Neuronal stem cell (in vitro differentiated cells): ENCODE measurements at regions not wholly inside any gene's neighbourhood (a gene's known extent, or its start where the extent isn't known, plus 50 kb on each side); places are given as distances from the start of the nearest gene placed in this dataset.
"Not testable (repeated sequence)": the region's sequence is repeated elsewhere in the genome, so short reads cannot be mapped to it uniquely, and the experiment has no call there.

ENCODE experiments used
- DNase-seq: peaks from one replicate; pipeline ENCODE4 v3.0.0-alpha.2; 2013; ENCODE audit warnings: low spot score
- H2AFZ ChIP-seq: one replicate; pipeline ENCODE4 v1.6.1; 2013; ENCODE audit warnings: mild to moderate bottlenecking, low read length, inconsistent platforms
- H2AK5ac ChIP-seq: 2 replicates; pipeline ENCODE4 v1.6.1; 2013; ENCODE audit warnings: low read depth, mild to moderate bottlenecking, inconsistent platforms, low read length, moderate library complexity, mixed read lengths
- H2BK120ac ChIP-seq: 2 replicates; pipeline ENCODE4 v1.6.1; 2013; ENCODE audit warnings: low read depth, mild to moderate bottlenecking, inconsistent platforms, low read length, moderate library complexity, mixed read lengths
- H2BK12ac ChIP-seq: one replicate; pipeline ENCODE4 v1.6.1; 2013; ENCODE audit warnings: low read length, inconsistent platforms
- H2BK15ac ChIP-seq: 2 replicates; pipeline ENCODE4 v1.6.1; 2013; ENCODE audit warnings: mild to moderate bottlenecking, low read length, inconsistent platforms, mixed read lengths
- H2BK5ac ChIP-seq: one replicate; pipeline ENCODE4 v1.6.1; 2013; ENCODE audit warnings: inconsistent platforms, mild to moderate bottlenecking, low read length, moderate library complexity
- H3K14ac ChIP-seq: one replicate; pipeline ENCODE4 v1.6.1; 2013; ENCODE audit warnings: low read length, inconsistent platforms
- H3K18ac ChIP-seq: 2 replicates; pipeline ENCODE4 v1.6.1; 2013; ENCODE audit warnings: low read length, inconsistent platforms
- H3K23ac ChIP-seq: 2 replicates; pipeline ENCODE4 v1.6.1; 2013; ENCODE audit warnings: low read depth, mild to moderate bottlenecking, mixed read lengths, low read length, inconsistent platforms; ENCODE audit not compliant: poor library complexity
- H3K27ac ChIP-seq: replicated peaks from 3 replicates; pipeline ENCODE4 v1.5.1; 2013; ENCODE audit warnings: low read length, inconsistent platforms
- H3K27me3 ChIP-seq, 3 experiments: 2 replicates each; pipeline ENCODE4 v1.6.1; 2013; ENCODE audit warnings: low read length in 3 of 3, mild to moderate bottlenecking in 2 of 3, inconsistent platforms in 1 of 3, low read depth in 1 of 3, mixed read lengths in 1 of 3, moderate library complexity in 1 of 3; ENCODE audit not compliant: control insufficient read depth in 3 of 3, insufficient read depth in 3 of 3
- H3K36me3 ChIP-seq, 2 donors: replicated peaks in 1 of 2; 2 replicates each; pipeline ENCODE4 v1.6.1; 2013; ENCODE audit warnings: low read length in 2 of 2; ENCODE audit not compliant: control insufficient read depth in 2 of 2, insufficient read depth in 2 of 2
- H3K4ac ChIP-seq: 2 replicates; pipeline ENCODE4 v1.6.1; 2013; ENCODE audit warnings: inconsistent platforms, mild to moderate bottlenecking, low read length, moderate library complexity
- H3K4me1 ChIP-seq, 2 donors: 1 replicate in 1 of 2; 2 replicates in 1 of 2; pipeline ENCODE4 v1.6.1; 2013; ENCODE audit warnings: low read length in 2 of 2, low read depth in 1 of 2; ENCODE audit not compliant: control insufficient read depth in 2 of 2, insufficient read depth in 1 of 2
- H3K4me2 ChIP-seq: one replicate; pipeline ENCODE4 v1.6.1; 2013; ENCODE audit warnings: mild to moderate bottlenecking, low read length, inconsistent platforms; ENCODE audit not compliant: insufficient read depth, poor library complexity, severe bottlenecking
- H3K4me3 ChIP-seq, 2 donors: 2 replicates each; pipeline ENCODE4 v1.5.1; 2013; ENCODE audit warnings: low read length in 2 of 2, mild to moderate bottlenecking in 2 of 2, inconsistent platforms in 1 of 2, moderate library complexity in 1 of 2
- H3K79me1 ChIP-seq: one replicate; pipeline ENCODE4 v1.6.1; 2013; ENCODE audit warnings: low read depth, mild to moderate bottlenecking, inconsistent platforms, low read length, moderate library complexity
- H3K9ac ChIP-seq: one replicate; pipeline ENCODE4 v1.6.1; 2013; ENCODE audit warnings: mild to moderate bottlenecking, low read depth, low read length, inconsistent platforms; ENCODE audit not compliant: poor library complexity
- H3K9me3 ChIP-seq, 2 donors: replicated peaks in 1 of 2; 2 replicates each; pipeline versions ENCODE3 to v1.6.1; 2013; ENCODE audit warnings: low read length in 2 of 2, mild to moderate bottlenecking in 2 of 2, inconsistent platforms in 1 of 2, low read depth in 1 of 2, mixed read lengths in 1 of 2, moderate library complexity in 1 of 2; ENCODE audit not compliant: control insufficient read depth in 2 of 2, insufficient read depth in 1 of 2
- H4K8ac ChIP-seq: one replicate; pipeline ENCODE4 v1.6.1; 2013; ENCODE audit warnings: low read depth, mild to moderate bottlenecking, inconsistent platforms, low read length, moderate library complexity
- H4K91ac ChIP-seq: one replicate; pipeline ENCODE4 v1.6.1; 2013; ENCODE audit warnings: low read length, low read depth, mild to moderate bottlenecking, inconsistent platforms; ENCODE audit not compliant: poor library complexity
- WGBS, 2 donors: extraction: QIAGEN DNeasy Blood & Tissue Kit; methylation state at CpG; one replicate each; pipeline ENCODE4 v1.1.7; 2013; ENCODE audit warnings: missing lambda C conversion rate in 2 of 2, mixed read lengths in 1 of 2; ENCODE audit not compliant: insufficient read length in 2 of 2, insufficient replicate concordance in 1 of 2; ENCODE audit errors: extremely low coverage in 2 of 2; 5-methylcytosine and 5-hydroxymethylcytosine counted together

GRCh38 chr7:119256446-119257131 is 1016.4 kb upstream of the KCND2 start:
- Histone ChIP-seq H3K36me3 (no peaks in the 10 kb centered on the region), H3K4me1 (no peaks in the 10 kb centered on the region), H3K4me2 (no peak overlapping the region), H3K9me3 (peaks cover 0 to 2% of the 10 kb centered on the region in 2 donors), H4K91ac (no peak overlapping the region), H3K27ac (no peak overlapping the region), H2AFZ (no peak overlapping the region), H3K9ac (no peak overlapping the region), H3K23ac (no peak overlapping the region), H3K4ac (no peak overlapping the region), H2BK5ac (no peak overlapping the region), H2AK5ac (no peak overlapping the region), H2BK120ac (no peak overlapping the region), H2BK15ac (no peak overlapping the region), H3K27me3 (no peaks in the 10 kb centered on the region), H3K79me1 (no peaks in the 10 kb centered on the region), H4K8ac (no peak overlapping the region), H2BK12ac (no peak overlapping the region), H3K4me3 (no peak overlapping the region), H3K18ac (no peak overlapping the region), H3K14ac (no peak overlapping the region)
- no CpG with 5 or more reads among the region's 3 CpGs for WGBS, 2 donors
- no peak for DNase-seq

GRCh38 chr7:119266790-119267189 is 1006.2 kb upstream of the KCND2 start:
- WGBS, 2 donors, result no CpG with 5 or more reads among the region's 2 CpGs
- H3K14ac ChIP-seq, DNase-seq, H2BK5ac ChIP-seq, H3K18ac ChIP-seq, H3K4me2 ChIP-seq, H3K9ac ChIP-seq, H3K4me1 ChIP-seq, H4K8ac ChIP-seq, H3K23ac ChIP-seq, H3K9me3 ChIP-seq, H2BK15ac ChIP-seq, H3K27me3 ChIP-seq, H2AK5ac ChIP-seq, H2AFZ ChIP-seq, H3K27ac ChIP-seq, H4K91ac ChIP-seq, H3K4ac ChIP-seq, H3K79me1 ChIP-seq, H2BK12ac ChIP-seq, H3K4me3 ChIP-seq, H3K36me3 ChIP-seq, H2BK120ac ChIP-seq: not testable (repeated sequence)

- Histone ChIP-seq H3K14ac (no peak overlapping the region), H3K27ac (no peak overlapping the region), H3K36me3 (no peaks in the 10 kb centered on the region), H3K23ac (no peak overlapping the region), H4K8ac (no peak overlapping the region), H3K9me3 (no peaks in the 10 kb centered on the region), H2AK5ac (no peak overlapping the region), H2BK15ac (no peak overlapping the region), H3K27me3 (no peaks in the 10 kb centered on the region), H4K91ac (no peak overlapping the region), H2BK5ac (no peak overlapping the region), H3K79me1 (no peaks in the 10 kb centered on the region), H3K9ac (no peak overlapping the region), H2BK12ac (no peak overlapping the region), H3K4ac (no peak overlapping the region), H2BK120ac (no peak overlapping the region), H3K4me3 (no peak overlapping the region), H3K4me1 (no peaks in the 10 kb centered on the region), H3K4me2 (no peak overlapping the region), H3K18ac (peak overlapping the region; percentile 11), H2AFZ (peak overlapping the region; percentile 59)
- peak; percentile 55 for DNase-seq
- WGBS, 2 donors, result no CpG with 5 or more reads among the region's 7 CpGs
These were observed 1002.9 kb upstream of the KCND2 start for GRCh38 chr7:119270045-119270464.

- no peak overlapping the region for H3K4me2 ChIP-seq
- H3K79me1 ChIP-seq, result no peaks in the 10 kb centered on the region
- H3K9me3 ChIP-seq, result no peaks in the 10 kb centered on the region
- no peak overlapping the region for H3K14ac ChIP-seq
- no peak overlapping the region for H2BK15ac ChIP-seq
- peak overlapping the region; percentile 59 for H2AFZ ChIP-seq
- no peak overlapping the region for H2BK120ac ChIP-seq
- H2BK12ac ChIP-seq, result no peak overlapping the region
- H3K4me3 ChIP-seq, result no peak overlapping the region
- no peaks in the 10 kb centered on the region for H3K27me3 ChIP-seq
- no peak for DNase-seq
- no peak overlapping the region for H4K8ac ChIP-seq
- no CpG with 5 or more reads among the region's 6 CpGs for WGBS, 2 donors
- no peak overlapping the region for H3K9ac ChIP-seq
- no peak overlapping the region for H3K23ac ChIP-seq
- H3K27ac ChIP-seq, result no peak overlapping the region
- no peak overlapping the region for H2AK5ac ChIP-seq
- no peak overlapping the region for H3K4ac ChIP-seq
- H3K36me3 ChIP-seq, result no peaks in the 10 kb centered on the region
- H3K4me1 ChIP-seq, result no peaks in the 10 kb centered on the region
- no peak overlapping the region for H3K18ac ChIP-seq
- no peak overlapping the region for H2BK5ac ChIP-seq
- H4K91ac ChIP-seq, result no peak overlapping the region
These were observed 1002.3 kb upstream of the KCND2 start for GRCh38 chr7:119270644-119271043.
